ENCODE measurements at regions not wholly inside any gene's neighbourhood (a gene's known extent, or its start where the extent isn't known, plus 50 kb on each side); places are given as distances from the start of the nearest gene placed in this dataset.

DNA sequence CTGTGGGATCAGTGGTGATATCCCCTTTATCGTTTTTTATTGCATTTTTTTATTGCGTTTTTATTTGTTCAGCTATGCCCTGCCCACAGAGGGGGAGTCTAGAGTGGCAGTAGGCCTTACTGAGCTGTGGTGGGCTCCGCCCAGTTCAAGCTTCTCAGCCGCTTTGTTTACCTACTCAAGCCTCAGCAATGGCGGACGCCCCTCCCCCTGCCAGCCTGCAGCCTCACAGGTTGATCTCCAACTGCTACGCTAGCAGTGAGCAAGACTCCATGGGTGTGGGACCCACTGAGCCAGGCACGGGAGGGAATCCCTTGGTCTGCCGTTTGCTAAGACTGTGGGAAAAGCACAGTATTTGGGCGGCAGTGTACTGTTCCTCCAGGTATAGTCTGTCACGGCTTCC is 500.6 kb upstream of the MCTP2 start:
- TF ChIP-seq GATA2 (IDR thresholded peaks at IDR 0.05; ENCODE audit: low read depth, low read length) (no peak), GATA3 (IDR thresholded peaks at IDR 0.05; ENCODE audit: low read depth, low read length) (no peak)

Measured in SH-SY5Y (cell line).